Lower lobe of right lung (tissue), 2 donors: ENCODE measurements at regions not wholly inside any gene's neighbourhood (a gene's known extent, or its start where the extent isn't known, plus 50 kb on each side); places are given as distances from the start of the nearest gene placed in this dataset.

ENCODE experiments used
- ATAC-seq, 2 donors: fragments of 200-7000 bp; cut with Tn5 transposase; one replicate each; pipeline ENCODE4 v1.9.1; 2020 to 2022; ENCODE audit warnings: mild to moderate bottlenecking in 2 of 2, moderate library complexity in 2 of 2
- DNase-seq: peaks from one replicate; pipeline ENCODE4 v3.0.0-alpha.2; 2020
- H3K27ac ChIP-seq: fragments of 200-600 bp; one replicate; pipeline ENCODE4 v1.8.0; 2022
- H3K27me3 ChIP-seq: fragments of 200-600 bp; one replicate; pipeline ENCODE4 v1.8.0; 2022; ENCODE audit warnings: low read depth
- H3K36me3 ChIP-seq: fragments of 200-600 bp; one replicate; pipeline ENCODE4 v1.8.0; 2022; ENCODE audit warnings: mild to moderate bottlenecking
- H3K4me1 ChIP-seq: fragments of 200-600 bp; one replicate; pipeline ENCODE4 v1.8.0; 2022
- H3K4me3 ChIP-seq: fragments of 200-600 bp; one replicate; pipeline ENCODE4 v1.8.0; 2022; ENCODE audit warnings: mild to moderate bottlenecking
- H3K9me3 ChIP-seq: fragments of 200-600 bp; one replicate; pipeline ENCODE4 v1.8.0; 2022
- intact Hi-C: fragments of 100-400 bp; cut with DNase I; formaldehyde crosslinking; loops from one replicate; pipeline ENCODE4 v1.11.0; 2022
- TF ChIP-seq, protein P1 (sequence below): fragments of 200-600 bp; IDR thresholded peaks from one replicate; pipeline ENCODE4 v1.8.0; 2022; ENCODE audit warnings: antibody characterized with exemption, mild to moderate bottlenecking
- donor health status: DM: no; HTN: yes; CAD: no; lungs with severe emphysema.

DNA sequence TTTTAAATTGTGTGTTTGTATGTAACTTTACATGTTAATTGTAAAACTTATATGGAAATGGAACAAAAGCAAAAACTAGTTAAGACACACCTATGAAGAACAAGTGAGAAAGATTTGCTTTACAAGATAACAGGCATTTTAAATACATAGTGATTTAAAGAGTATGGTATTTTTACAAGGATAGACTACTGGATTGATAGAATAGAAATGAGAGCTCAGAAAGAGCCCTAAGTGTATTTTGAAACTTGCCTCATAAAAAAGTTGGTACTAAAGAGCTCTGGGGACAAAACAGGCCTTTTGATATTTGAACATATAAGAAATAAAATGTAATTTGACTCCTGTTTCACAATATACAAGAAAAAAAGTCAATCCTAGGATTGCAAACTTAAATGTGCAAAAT lies 928.4 kb downstream of the REEP3 start:
- DNase-seq (no peak), ATAC-seq (no peak)
- Histone ChIP-seq H3K27me3 (no peaks in the 10 kb centered on the region), H3K4me1 (no peaks in the 10 kb centered on the region), H3K36me3 (no peaks in the 10 kb centered on the region), H3K4me3 (no peak overlapping the region), H3K27ac (no peak overlapping the region), H3K9me3 (no peaks in the 10 kb centered on the region)
- intact Hi-C loops = no loop called here
- TF ChIP-seq, protein P1, sequence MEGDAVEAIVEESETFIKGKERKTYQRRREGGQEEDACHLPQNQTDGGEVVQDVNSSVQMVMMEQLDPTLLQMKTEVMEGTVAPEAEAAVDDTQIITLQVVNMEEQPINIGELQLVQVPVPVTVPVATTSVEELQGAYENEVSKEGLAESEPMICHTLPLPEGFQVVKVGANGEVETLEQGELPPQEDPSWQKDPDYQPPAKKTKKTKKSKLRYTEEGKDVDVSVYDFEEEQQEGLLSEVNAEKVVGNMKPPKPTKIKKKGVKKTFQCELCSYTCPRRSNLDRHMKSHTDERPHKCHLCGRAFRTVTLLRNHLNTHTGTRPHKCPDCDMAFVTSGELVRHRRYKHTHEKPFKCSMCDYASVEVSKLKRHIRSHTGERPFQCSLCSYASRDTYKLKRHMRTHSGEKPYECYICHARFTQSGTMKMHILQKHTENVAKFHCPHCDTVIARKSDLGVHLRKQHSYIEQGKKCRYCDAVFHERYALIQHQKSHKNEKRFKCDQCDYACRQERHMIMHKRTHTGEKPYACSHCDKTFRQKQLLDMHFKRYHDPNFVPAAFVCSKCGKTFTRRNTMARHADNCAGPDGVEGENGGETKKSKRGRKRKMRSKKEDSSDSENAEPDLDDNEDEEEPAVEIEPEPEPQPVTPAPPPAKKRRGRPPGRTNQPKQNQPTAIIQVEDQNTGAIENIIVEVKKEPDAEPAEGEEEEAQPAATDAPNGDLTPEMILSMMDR = no peak

DNA sequence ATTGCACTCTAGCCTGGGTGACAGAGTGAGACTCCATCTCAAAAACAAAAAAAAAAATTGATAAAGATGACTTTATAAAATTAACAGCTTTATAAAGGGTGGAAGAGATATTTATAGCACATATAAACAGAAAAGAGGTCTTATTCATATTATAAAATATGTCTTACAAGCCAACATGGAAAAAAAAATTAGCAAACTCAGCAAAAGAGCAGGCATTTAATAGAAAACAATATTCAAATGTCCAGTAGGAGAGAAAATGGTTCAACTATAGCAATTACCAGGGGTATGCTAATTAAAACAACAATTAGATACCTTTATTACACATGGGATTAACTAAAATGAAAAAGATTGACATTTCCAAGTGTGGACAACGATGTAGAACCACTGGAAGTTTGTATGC lies 929.1 kb downstream of the REEP3 start:
- Histone ChIP-seq H3K27me3 (no peaks in the 10 kb centered on the region), H3K4me1 (no peaks in the 10 kb centered on the region), H3K9me3 (no peaks in the 10 kb centered on the region), H3K27ac (no peak overlapping the region), H3K36me3 (no peaks in the 10 kb centered on the region), H3K4me3 (no peak overlapping the region)
- no peak for DNase-seq
- intact Hi-C loops = no loop called here
- TF ChIP-seq, protein P1 = no peak
- ATAC-seq = no peak

DNA sequence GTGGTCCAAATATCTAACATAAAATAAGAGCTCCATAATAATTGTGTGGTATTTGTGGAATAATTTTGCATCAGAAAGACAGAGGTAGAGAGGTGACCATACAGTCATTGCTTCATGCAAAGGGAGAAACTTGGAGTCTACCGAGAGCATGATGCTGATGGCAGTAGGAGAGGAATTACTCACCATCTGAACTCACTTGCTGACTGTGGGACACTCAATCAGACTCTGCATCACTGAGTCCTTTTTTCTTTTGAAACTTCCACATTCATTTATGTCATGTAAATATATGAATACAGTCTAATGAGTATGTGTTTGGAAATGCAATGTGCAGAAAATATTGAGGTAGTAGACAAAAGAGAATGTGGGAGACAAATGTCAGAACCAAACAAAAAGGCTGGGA lies 933.8 kb downstream of the REEP3 start:
- no peaks in the 10 kb centered on the region for H3K27me3 ChIP-seq
- H3K36me3 ChIP-seq = no peaks in the 10 kb centered on the region
- intact Hi-C loops = no loop called here
- no peak overlapping the region for H3K4me3 ChIP-seq
- TF ChIP-seq, protein P1 = no peak
- no peaks in the 10 kb centered on the region for H3K4me1 ChIP-seq
- no peak for ATAC-seq
- DNase-seq = no peak
- no peak overlapping the region for H3K27ac ChIP-seq
- H3K9me3 ChIP-seq = no peaks in the 10 kb centered on the region

DNA sequence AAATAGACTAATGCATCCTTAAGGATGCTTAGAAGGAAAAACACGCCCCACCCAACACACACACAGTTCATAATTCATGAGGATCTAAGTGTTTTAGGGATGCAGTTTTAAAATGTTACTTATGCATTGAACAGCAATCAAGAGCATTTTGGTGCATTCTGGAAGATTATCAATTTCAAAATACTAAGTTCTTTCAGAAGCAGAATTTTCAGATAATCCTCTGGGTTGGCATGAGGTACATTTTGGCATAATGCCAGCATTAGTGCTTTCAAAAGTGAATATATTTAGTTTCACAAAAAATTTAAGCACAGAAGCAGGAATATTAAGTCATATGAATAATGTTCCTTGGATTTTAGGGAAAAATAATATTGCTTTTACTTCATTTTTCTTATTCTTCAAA lies 937.1 kb downstream of the REEP3 start:
- Histone ChIP-seq H3K36me3 (no peaks in the 10 kb centered on the region), H3K4me1 (no peaks in the 10 kb centered on the region), H3K27ac (no peak overlapping the region), H3K9me3 (peaks cover 4% of the 10 kb centered on the region), H3K27me3 (no peaks in the 10 kb centered on the region), H3K4me3 (no peak overlapping the region)
- TF ChIP-seq, protein P1 = no peak
- ATAC-seq = no peak
- DNase-seq = no peak
- intact Hi-C loops = no loop called here

DNA sequence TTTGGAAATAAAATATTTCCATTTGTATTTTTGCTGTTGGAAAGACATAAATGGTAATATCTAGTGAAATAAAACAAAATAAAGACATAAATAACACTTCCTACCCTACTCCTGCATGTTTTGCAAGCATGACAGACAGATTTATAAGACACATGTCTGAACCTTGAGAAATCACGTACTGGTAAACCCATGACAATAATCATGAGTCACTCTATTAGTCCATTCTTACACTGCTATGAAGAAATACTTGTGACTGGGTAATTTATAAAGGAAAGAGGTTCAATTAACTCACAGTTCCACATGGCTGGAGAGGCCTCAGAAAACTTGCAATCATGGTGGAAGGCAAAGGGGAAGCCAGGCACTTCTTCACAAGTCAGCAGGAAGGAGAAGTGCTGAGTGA lies 942.2 kb downstream of the REEP3 start:
- TF ChIP-seq, protein P1 = no peak
- no peak for DNase-seq
- no peaks in the 10 kb centered on the region for H3K36me3 ChIP-seq
- no peak for ATAC-seq
- no peak overlapping the region for H3K4me3 ChIP-seq
- intact Hi-C loops = no loop called here
- no peaks in the 10 kb centered on the region for H3K4me1 ChIP-seq
- peaks cover 4% of the 10 kb centered on the region for H3K9me3 ChIP-seq
- H3K27ac ChIP-seq = no peak overlapping the region
- H3K27me3 ChIP-seq = no peaks in the 10 kb centered on the region

DNA sequence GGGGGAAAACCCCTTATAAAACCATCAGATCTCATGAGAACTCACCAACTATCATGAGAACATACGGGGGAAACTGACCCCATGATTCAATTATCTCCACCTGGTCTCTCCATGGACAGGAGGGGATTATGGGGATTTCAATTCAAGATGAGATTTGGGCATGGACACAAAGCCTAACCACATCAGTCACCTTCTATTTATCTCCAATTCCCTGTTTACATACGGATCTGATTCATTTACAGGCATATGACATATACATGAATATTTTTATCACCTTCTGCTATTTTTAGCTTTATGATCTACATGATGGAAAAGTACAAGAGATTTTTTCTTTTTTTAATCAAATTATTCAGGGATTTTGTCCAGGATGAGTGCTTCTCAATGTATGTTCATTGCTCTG lies 944.5 kb downstream of the REEP3 start:
- TF ChIP-seq, protein P1 = no peak
- H3K4me3 ChIP-seq = no peak overlapping the region

More for the DNA sequence above, 944.5 kb downstream of the REEP3 start:
- Histone ChIP-seq H3K9me3 (peaks cover 4% of the 10 kb centered on the region), H3K27ac (no peak overlapping the region), H3K36me3 (no peaks in the 10 kb centered on the region), H3K4me1 (no peaks in the 10 kb centered on the region), H3K27me3 (no peaks in the 10 kb centered on the region)
- ATAC-seq = no peak
- intact Hi-C loops = no loop called here
- no peak for DNase-seq
